Esophagus squamous epithelium (tissue), 4 donors: ENCODE measurements at regions not wholly inside any gene's neighbourhood (a gene's known extent, or its start where the extent isn't known, plus 50 kb on each side); places are given as distances from the start of the nearest gene placed in this dataset.

Experiments used
- POLR2A ChIP-seq, 4 donors: fragments of 450-650 bp; IDR thresholded peaks; one replicate each; pipeline ENCODE4 v1.6.1; 2017; ENCODE audit warnings: antibody characterized with exemption in 4 of 4, mild to moderate bottlenecking in 4 of 4, moderate library complexity in 3 of 4
- TF ChIP-seq, protein P1 (sequence below), 6 experiments: fragments of 450-650 bp in 4 of 6; fragments of 200-600 bp in 2 of 6; sonication (generic) in 2 of 6; IDR thresholded peaks; one replicate each; pipeline ENCODE4 v1.5.1; 2016 to 2019; ENCODE audit warnings: antibody characterized with exemption in 6 of 6, mild to moderate bottlenecking in 4 of 6, moderate library complexity in 4 of 6

DNA sequence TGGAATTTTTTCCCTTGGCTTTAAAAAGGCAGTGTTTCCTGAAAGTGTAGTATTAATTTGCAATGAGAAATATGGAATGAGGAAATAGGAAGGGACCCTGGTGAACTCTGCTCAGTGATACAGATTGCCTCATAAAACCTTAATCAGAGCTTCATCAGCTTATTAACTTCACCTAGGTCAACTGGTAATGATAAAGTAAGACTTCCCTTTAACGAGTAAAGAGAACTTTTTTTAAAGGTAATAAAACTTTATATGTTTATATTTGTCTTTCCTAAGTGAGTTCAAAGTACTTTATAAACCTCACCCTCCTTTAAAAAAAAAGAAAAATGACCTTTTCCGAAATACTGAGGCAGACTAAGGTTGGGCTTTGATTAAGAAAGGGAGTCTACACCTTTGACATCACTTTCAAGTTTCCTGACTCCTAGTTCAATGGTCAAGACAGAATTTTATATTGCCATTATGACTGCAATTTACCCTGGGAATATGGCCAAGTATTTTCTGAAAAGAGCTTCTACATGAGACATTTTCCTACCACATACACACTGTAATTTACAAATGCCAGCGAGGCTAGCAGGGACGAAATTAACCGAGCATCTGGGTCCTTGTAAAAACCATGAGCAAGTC lies 706.3 kb upstream of the TENM3 start:
- no peak for TF ChIP-seq POLR2A (IDR thresholded peaks at IDR 0.05)
- TF ChIP-seq, protein P1, sequence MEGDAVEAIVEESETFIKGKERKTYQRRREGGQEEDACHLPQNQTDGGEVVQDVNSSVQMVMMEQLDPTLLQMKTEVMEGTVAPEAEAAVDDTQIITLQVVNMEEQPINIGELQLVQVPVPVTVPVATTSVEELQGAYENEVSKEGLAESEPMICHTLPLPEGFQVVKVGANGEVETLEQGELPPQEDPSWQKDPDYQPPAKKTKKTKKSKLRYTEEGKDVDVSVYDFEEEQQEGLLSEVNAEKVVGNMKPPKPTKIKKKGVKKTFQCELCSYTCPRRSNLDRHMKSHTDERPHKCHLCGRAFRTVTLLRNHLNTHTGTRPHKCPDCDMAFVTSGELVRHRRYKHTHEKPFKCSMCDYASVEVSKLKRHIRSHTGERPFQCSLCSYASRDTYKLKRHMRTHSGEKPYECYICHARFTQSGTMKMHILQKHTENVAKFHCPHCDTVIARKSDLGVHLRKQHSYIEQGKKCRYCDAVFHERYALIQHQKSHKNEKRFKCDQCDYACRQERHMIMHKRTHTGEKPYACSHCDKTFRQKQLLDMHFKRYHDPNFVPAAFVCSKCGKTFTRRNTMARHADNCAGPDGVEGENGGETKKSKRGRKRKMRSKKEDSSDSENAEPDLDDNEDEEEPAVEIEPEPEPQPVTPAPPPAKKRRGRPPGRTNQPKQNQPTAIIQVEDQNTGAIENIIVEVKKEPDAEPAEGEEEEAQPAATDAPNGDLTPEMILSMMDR (IDR thresholded peaks at IDR 0.05): no peak
